HepG2 (cell line): ENCODE measurements at regions not wholly inside any gene's neighbourhood (a gene's known extent, or its start where the extent isn't known, plus 50 kb on each side); places are given as distances from the start of the nearest gene placed in this dataset.

ENCODE experiments used
- ATAC-seq: fragments of 200-7000 bp; cut with Tn5 transposase; 3 replicates; pipeline ENCODE4 v1.9.1; 2020; ENCODE audit warnings: mild to moderate bottlenecking, moderate library complexity
- BruUV-seq: library from RNA; stranded (reverse); fragments of 400-500 nt; replicated peaks from 2 replicates; lab custom pipeline; 2021; lab: Mats Ljungman, UMichigan
- CTCF ChIA-PET: fragments of 300-600 bp; formaldehyde crosslinking; extraction: SDS; loops from one replicate; lab custom pipeline; 2021; ENCODE audit warnings: low total read pairs, inconsistent platforms, low intra/inter-chr PET ratio; lab: Yijun Ruan, JAX
- POLR2A ChIA-PET: fragments of 350-600 bp; sonication (Branson Sonifier 250); formaldehyde crosslinking; loops from one replicate; lab custom pipeline; 2020; ENCODE audit warnings: antibody characterized with exemption, inconsistent platforms; lab: Yijun Ruan, JAX
- DNase-seq: peaks from one replicate; pipeline ENCODE4 v3.0.0-alpha.2; 2015; ENCODE audit warnings: low spot score
- FAIRE-seq: peaks from 3 replicates; lab custom pipeline; 2011; peaks lifted over from hg19 to GRCh38; lab: Jason Lieb, UNC
- H2AFZ ChIP-seq: one replicate; pipeline ENCODE4 v1.6.1; 2011; ENCODE audit warnings: low read length, inconsistent platforms
- H3K27ac ChIP-seq: fragments of 300-600 bp; 3 replicates; pipeline ENCODE4 v1.8.0; 2011; ENCODE audit warnings: mixed run types, mild to moderate bottlenecking, mixed read lengths, low read length, inconsistent platforms; ENCODE audit not compliant: insufficient read depth; ENCODE audit errors: extremely low read length
- H3K27me3 ChIP-seq, 2 experiments: fragments of 200-600 bp in 1 of 2; 2 replicates in 1 of 2; 3 replicates in 1 of 2; pipeline versions ENCODE4 v1.6.0 to v1.8.0; 2011; ENCODE audit warnings: low read length in 2 of 2, mild to moderate bottlenecking in 2 of 2, moderate library complexity in 2 of 2, inconsistent platforms in 1 of 2; ENCODE audit not compliant: insufficient read depth in 2 of 2, control insufficient read depth in 1 of 2
- H3K36me3 ChIP-seq, 2 experiments: fragments of 200-600 bp in 1 of 2; replicated peaks in 1 of 2; 2 replicates in 1 of 2; 3 replicates in 1 of 2; pipeline versions ENCODE4 v1.5.1 to v1.8.0; 2011; ENCODE audit warnings: low read length in 2 of 2, inconsistent platforms in 1 of 2; ENCODE audit not compliant: insufficient read depth in 2 of 2, control insufficient read depth in 1 of 2
- H3K4me1 ChIP-seq: 2 replicates; pipeline ENCODE4 v1.5.1; 2012; ENCODE audit warnings: low read length, inconsistent platforms; ENCODE audit not compliant: insufficient read depth
- H3K4me2 ChIP-seq: 2 replicates; pipeline ENCODE4 v1.6.0; 2011; ENCODE audit warnings: low read depth, low read length, inconsistent platforms
- H3K4me3 ChIP-seq, 3 experiments: fragments of 200-600 bp in 1 of 3; sonication (generic), shearing (Covaris generic) in 1 of 3; replicated peaks in 1 of 3; 2 replicates each; pipeline ENCODE4 v1.5.1; 2011 to 2016; ENCODE audit warnings: low read length in 3 of 3, inconsistent platforms in 2 of 3, low read depth in 2 of 3, mild to moderate bottlenecking in 2 of 3, control low read depth in 1 of 3, mixed read lengths in 1 of 3; ENCODE audit not compliant: insufficient read depth in 1 of 3
- H3K79me2 ChIP-seq: one replicate; pipeline ENCODE4 v1.6.1; 2011; ENCODE audit warnings: low read length, inconsistent platforms; ENCODE audit not compliant: insufficient read depth
- H3K9ac ChIP-seq: 2 replicates; pipeline ENCODE4 v1.6.0; 2011; ENCODE audit warnings: mild to moderate bottlenecking, low read depth, low read length, inconsistent platforms; ENCODE audit not compliant: insufficient read depth
- H3K9me3 ChIP-seq: 2 replicates; pipeline ENCODE4 v1.5.1; 2012; ENCODE audit warnings: mild to moderate bottlenecking, low read length
- H4K20me1 ChIP-seq: 2 replicates; pipeline ENCODE4 v1.6.0; 2011; ENCODE audit warnings: inconsistent platforms, mild to moderate bottlenecking, low read length, moderate library complexity; ENCODE audit not compliant: insufficient read depth
- AHDC1 ChIP-seq: sonication (generic); formaldehyde crosslinking; IDR thresholded peaks from 2 replicates; pipeline ENCODE4 v1.5.1; 2020; ENCODE audit warnings: mild to moderate bottlenecking, missing genetic modification reagents, borderline replicate concordance
- CC2D1A ChIP-seq: sonication (generic); formaldehyde crosslinking; IDR thresholded peaks from 2 replicates; pipeline ENCODE4 v1.8.1; 2023; ENCODE audit warnings: mild to moderate bottlenecking, missing genetic modification reagents
- CEBPZ ChIP-seq: IDR thresholded peaks from 2 replicates; pipeline ENCODE4 v1.6.1; 2012; ENCODE audit warnings: low read length, improper control_type of control experiment
- HNF4A ChIP-seq: sonication (generic); formaldehyde crosslinking; IDR thresholded peaks from 2 replicates; pipeline ENCODE4 v1.4.0; 2020; ENCODE audit warnings: missing genetic modification reagents
- HNRNPH1 ChIP-seq: fragments of 200-400 bp; formaldehyde crosslinking; optimal IDR thresholded peaks from 2 replicates; pipeline ENCODE3; 2017; ENCODE audit warnings: mild to moderate bottlenecking, low read depth, low read length
- PLRG1 ChIP-seq: fragments of 450-650 bp; conservative IDR thresholded peaks from 2 replicates; pipeline ENCODE4 v1.6.1; 2016
- RFXANK ChIP-seq: IDR thresholded peaks from 2 replicates; pipeline ENCODE4 v1.6.1; 2016
- THAP8 ChIP-seq: sonication (generic); formaldehyde crosslinking; IDR thresholded peaks from 2 replicates; pipeline ENCODE4 v1.5.1; 2020; ENCODE audit warnings: missing genetic modification reagents, mild to moderate bottlenecking, borderline replicate concordance
- ZSCAN25 ChIP-seq: sonication (generic); formaldehyde crosslinking; IDR thresholded peaks from 2 replicates; pipeline ENCODE4 v1.8.0; 2022; ENCODE audit warnings: mild to moderate bottlenecking, missing genetic modification reagents
- WGBS: methylation state at CpG from one replicate; pipeline ENCODE4 v1.1.6; 2017; ENCODE audit warnings: low lambda C conversion rate; 5-methylcytosine and 5-hydroxymethylcytosine counted together
- in situ Hi-C: cut with HindIII; loops from 2 replicates; pipeline ENCODE4 v1.10.0; 2017; ENCODE audit warnings: low pct_unique_long_range_greater_than_20kb; ENCODE audit not compliant: extremely low pct_ligation_motif_present
- intact Hi-C: fragments of 100-400 bp; cut with micrococcal nuclease; formaldehyde crosslinking; loops from one replicate; pipeline ENCODE4 v1.10.0; 2022; ENCODE audit not compliant: unreplicated experiment
- TF ChIP-seq, protein P1 (sequence below): IDR thresholded peaks from 2 replicates; pipeline ENCODE4 v1.6.1; 2016; ENCODE audit warnings: low read depth, missing genetic modification reagents, missing compliant biosample characterization

DNA sequence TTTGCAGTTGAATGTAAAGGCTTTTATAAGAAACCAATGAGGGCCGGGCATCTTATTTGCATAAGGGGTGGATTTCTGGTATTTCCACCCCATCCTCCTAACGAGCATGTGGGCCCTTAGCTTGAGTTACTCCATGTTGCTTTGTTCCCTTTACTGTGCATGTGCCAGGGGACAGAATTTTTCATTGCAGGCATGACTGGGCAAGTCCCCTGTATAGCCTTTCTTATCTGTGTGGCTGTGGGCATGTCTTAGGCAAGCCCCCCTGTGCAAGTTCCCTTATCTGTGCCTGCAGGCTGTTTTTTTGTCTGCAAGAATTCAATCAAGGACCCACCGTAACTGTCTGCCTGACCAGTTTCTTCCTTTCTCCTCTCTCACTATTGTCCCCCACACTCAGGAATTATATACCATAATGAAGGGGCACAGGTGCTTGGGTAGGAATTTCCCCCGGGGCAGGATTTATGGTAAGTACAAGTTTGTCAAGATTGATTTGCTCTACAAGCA, 152.2 kb upstream of the CNOT2 start:
- FAIRE-seq (no peak), ATAC-seq (no peak), DNase-seq (no peak)
- no peak overlapping the region for H3K27ac ChIP-seq
- no peaks in the 10 kb centered on the region for H3K4me1 ChIP-seq
- ChIA-PET CTCF (no interaction called here), POLR2A (no interaction called here)
- H2AFZ ChIP-seq = no peak overlapping the region
- no peaks in the 10 kb centered on the region for H3K9me3 ChIP-seq
- no TSS peak for BruUV-seq
- in situ Hi-C loops (no loop called here), intact Hi-C loops (no loop called here)
- H3K9ac ChIP-seq = no peak overlapping the region
- H3K79me2 ChIP-seq = no peaks in the 10 kb centered on the region
- no peak overlapping the region for H3K4me2 ChIP-seq
- no peaks in the 10 kb centered on the region for H4K20me1 ChIP-seq
- H3K27me3 ChIP-seq = peaks cover 0 to 7% of the 10 kb centered on the region in 2 experiments; a peak in 2 of 5 replicates
- WGBS = 25% methylated on average over 4 of the region's 4 CpGs
- no peaks in the 10 kb centered on the region for H3K36me3 ChIP-seq
- H3K4me3 ChIP-seq = no peak overlapping the region
- TF ChIP-seq CC2D1A = no peak
- no peak for TF ChIP-seq CEBPZ
- no peak for TF ChIP-seq THAP8 (CRISPR knock-in tag)
- no peak for TF ChIP-seq RFXANK
- TF ChIP-seq, protein P1, sequence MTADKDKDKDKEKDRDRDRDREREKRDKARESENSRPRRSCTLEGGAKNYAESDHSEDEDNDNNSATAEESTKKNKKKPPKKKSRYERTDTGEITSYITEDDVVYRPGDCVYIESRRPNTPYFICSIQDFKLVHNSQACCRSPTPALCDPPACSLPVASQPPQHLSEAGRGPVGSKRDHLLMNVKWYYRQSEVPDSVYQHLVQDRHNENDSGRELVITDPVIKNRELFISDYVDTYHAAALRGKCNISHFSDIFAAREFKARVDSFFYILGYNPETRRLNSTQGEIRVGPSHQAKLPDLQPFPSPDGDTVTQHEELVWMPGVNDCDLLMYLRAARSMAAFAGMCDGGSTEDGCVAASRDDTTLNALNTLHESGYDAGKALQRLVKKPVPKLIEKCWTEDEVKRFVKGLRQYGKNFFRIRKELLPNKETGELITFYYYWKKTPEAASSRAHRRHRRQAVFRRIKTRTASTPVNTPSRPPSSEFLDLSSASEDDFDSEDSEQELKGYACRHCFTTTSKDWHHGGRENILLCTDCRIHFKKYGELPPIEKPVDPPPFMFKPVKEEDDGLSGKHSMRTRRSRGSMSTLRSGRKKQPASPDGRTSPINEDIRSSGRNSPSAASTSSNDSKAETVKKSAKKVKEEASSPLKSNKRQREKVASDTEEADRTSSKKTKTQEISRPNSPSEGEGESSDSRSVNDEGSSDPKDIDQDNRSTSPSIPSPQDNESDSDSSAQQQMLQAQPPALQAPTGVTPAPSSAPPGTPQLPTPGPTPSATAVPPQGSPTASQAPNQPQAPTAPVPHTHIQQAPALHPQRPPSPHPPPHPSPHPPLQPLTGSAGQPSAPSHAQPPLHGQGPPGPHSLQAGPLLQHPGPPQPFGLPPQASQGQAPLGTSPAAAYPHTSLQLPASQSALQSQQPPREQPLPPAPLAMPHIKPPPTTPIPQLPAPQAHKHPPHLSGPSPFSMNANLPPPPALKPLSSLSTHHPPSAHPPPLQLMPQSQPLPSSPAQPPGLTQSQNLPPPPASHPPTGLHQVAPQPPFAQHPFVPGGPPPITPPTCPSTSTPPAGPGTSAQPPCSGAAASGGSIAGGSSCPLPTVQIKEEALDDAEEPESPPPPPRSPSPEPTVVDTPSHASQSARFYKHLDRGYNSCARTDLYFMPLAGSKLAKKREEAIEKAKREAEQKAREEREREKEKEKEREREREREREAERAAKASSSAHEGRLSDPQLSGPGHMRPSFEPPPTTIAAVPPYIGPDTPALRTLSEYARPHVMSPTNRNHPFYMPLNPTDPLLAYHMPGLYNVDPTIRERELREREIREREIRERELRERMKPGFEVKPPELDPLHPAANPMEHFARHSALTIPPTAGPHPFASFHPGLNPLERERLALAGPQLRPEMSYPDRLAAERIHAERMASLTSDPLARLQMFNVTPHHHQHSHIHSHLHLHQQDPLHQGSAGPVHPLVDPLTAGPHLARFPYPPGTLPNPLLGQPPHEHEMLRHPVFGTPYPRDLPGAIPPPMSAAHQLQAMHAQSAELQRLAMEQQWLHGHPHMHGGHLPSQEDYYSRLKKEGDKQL = no peak
- no peak for TF ChIP-seq AHDC1 (CRISPR knock-in tag)
- TF ChIP-seq PLRG1 = no peak
- no peak for TF ChIP-seq ZSCAN25
- no peak for TF ChIP-seq HNF4A
- TF ChIP-seq HNRNPH1 = no peak
